Thyroid gland (tissue), 4 donors: ENCODE measurements at regions not wholly inside any gene's neighbourhood (a gene's known extent, or its start where the extent isn't known, plus 50 kb on each side); places are given as distances from the start of the nearest gene placed in this dataset.

ENCODE experiments used
- CTCF ChIP-seq, 6 experiments: fragments of 200-600 bp in 3 of 6; fragments of 450-650 bp in 3 of 6; sonication (generic) in 3 of 6; IDR thresholded peaks; one replicate each; pipeline ENCODE4 v1.5.1; 2016 to 2019; ENCODE audit warnings: antibody characterized with exemption in 6 of 6, mild to moderate bottlenecking in 2 of 6, inconsistent platforms in 1 of 6, moderate library complexity in 1 of 6
- POLR2A ChIP-seq, 2 donors: fragments of 450-650 bp; IDR thresholded peaks; one replicate each; pipeline ENCODE4 v1.6.1; 2017; ENCODE audit warnings: antibody characterized with exemption in 2 of 2, mild to moderate bottlenecking in 2 of 2, moderate library complexity in 1 of 2

GRCh38 chr12:58186914-58187313 is 245.5 kb downstream of the ATP23 start:
- no peak for TF ChIP-seq CTCF (IDR thresholded peaks at IDR 0.05)
- TF ChIP-seq POLR2A (IDR thresholded peaks at IDR 0.05), result no peak
